DOHH2 (cell line): ENCODE measurements at regions not wholly inside any gene's neighbourhood (a gene's known extent, or its start where the extent isn't known, plus 50 kb on each side); places are given as distances from the start of the nearest gene placed in this dataset.

Source experiments
- H3F3A ChIP-seq: fragments of 200-600 bp; sonication (generic), shearing (Covaris generic); 2 replicates; pipeline ENCODE4 v1.6.0; 2016; ENCODE audit warnings: antibody characterized with exemption, mild to moderate bottlenecking; ENCODE audit not compliant: control insufficient read depth, insufficient read depth
- H3K27ac ChIP-seq: fragments of 200-600 bp; sonication (generic); 2 replicates; pipeline ENCODE4 v1.5.1; 2014; ENCODE audit warnings: low read depth, mild to moderate bottlenecking, low read length, moderate library complexity
- H3K27me3 ChIP-seq: fragments of 200-600 bp; sonication (generic); 2 replicates; pipeline ENCODE4 v1.6.1; 2014; ENCODE audit warnings: mild to moderate bottlenecking, low read length, mixed read lengths; ENCODE audit not compliant: control insufficient read depth
- H3K36me3 ChIP-seq: fragments of 200-600 bp; sonication (generic); 2 replicates; pipeline ENCODE4 v1.6.1; 2014; ENCODE audit warnings: mild to moderate bottlenecking, low read length, moderate library complexity, mixed read lengths; ENCODE audit not compliant: control insufficient read depth
- H3K4me1 ChIP-seq: fragments of 200-600 bp; sonication (generic); 2 replicates; pipeline ENCODE4 v1.6.1; 2014; ENCODE audit warnings: mild to moderate bottlenecking, low read length, mixed read lengths; ENCODE audit not compliant: control insufficient read depth
- H3K4me2 ChIP-seq: fragments of 200-600 bp; sonication (generic); 2 replicates; pipeline ENCODE4 v1.6.0; 2014; ENCODE audit warnings: mild to moderate bottlenecking, low read length, moderate library complexity
- H3K4me3 ChIP-seq: fragments of 200-600 bp; sonication (generic); 2 replicates; pipeline ENCODE4 v1.5.1; 2014; ENCODE audit warnings: mild to moderate bottlenecking, low read length, mixed read lengths
- H3K79me2 ChIP-seq: fragments of 200-600 bp; sonication (generic); 2 replicates; pipeline ENCODE4 v1.6.1; 2014; ENCODE audit warnings: mild to moderate bottlenecking, low read length, mixed read lengths; ENCODE audit not compliant: control insufficient read depth
- H3K9me2 ChIP-seq: fragments of 200-600 bp; sonication (generic); replicated peaks from 2 replicates; pipeline ENCODE4 v1.6.1; 2014; ENCODE audit warnings: mild to moderate bottlenecking, low read length, mixed read lengths; ENCODE audit not compliant: control insufficient read depth
- H3K9me3 ChIP-seq: fragments of 200-600 bp; sonication (generic); 2 replicates; pipeline ENCODE4 v1.6.1; 2014; ENCODE audit warnings: antibody characterized with exemption, low read length, mixed read lengths; ENCODE audit not compliant: control insufficient read depth, insufficient read depth
- H4K20me1 ChIP-seq: fragments of 200-600 bp; sonication (generic); 2 replicates; pipeline ENCODE4 v1.6.0; 2014; ENCODE audit warnings: low read depth, mild to moderate bottlenecking, antibody characterized with exemption, low read length, moderate library complexity; ENCODE audit not compliant: control insufficient read depth, insufficient read depth
- CTCF ChIP-seq: fragments of 200-600 bp; sonication (generic); IDR thresholded peaks from one replicate; pipeline ENCODE4 v1.5.1; 2014; ENCODE audit warnings: antibody characterized with exemption, mild to moderate bottlenecking, low read depth, low read length; ENCODE audit not compliant: poor library complexity, severe bottlenecking
- EZH2phosphoT487 ChIP-seq: fragments of 200-600 bp; sonication (generic); IDR thresholded peaks from 2 replicates; pipeline ENCODE4 v1.6.1; 2017; ENCODE audit warnings: borderline replicate concordance, mild to moderate bottlenecking, antibody characterized with exemption, low read length, moderate library complexity, mixed read lengths

DNA sequence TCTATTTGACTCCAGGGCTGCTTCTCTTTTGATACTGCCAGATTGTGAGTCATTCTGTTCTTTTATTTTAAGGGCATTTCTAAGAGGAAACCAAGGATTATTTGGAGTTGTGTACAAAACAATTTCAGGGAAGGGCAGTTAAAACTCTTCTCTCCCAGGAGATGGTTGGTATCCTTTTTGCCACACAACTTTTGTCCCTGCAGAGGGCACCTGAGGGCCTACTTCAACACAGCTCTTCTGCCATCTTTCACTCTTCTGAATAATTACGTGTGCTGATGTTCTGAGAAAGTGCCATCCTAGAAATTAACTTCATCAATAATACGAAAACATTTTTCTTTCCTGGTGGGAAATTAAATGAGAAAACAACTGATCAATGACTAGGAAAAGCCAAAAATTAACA, 75.7 kb upstream of the GADL1 start:
- H3K9me3 ChIP-seq: no peaks in the 10 kb centered on the region
- no peaks in the 10 kb centered on the region for H4K20me1 ChIP-seq
- H3K4me1 ChIP-seq: no peaks in the 10 kb centered on the region
- no peaks in the 10 kb centered on the region for H3K27me3 ChIP-seq
- no peaks in the 10 kb centered on the region for H3F3A ChIP-seq
- no peaks in the 10 kb centered on the region for H3K79me2 ChIP-seq
- H3K4me3 ChIP-seq: no peak overlapping the region
- H3K9me2 ChIP-seq: no peaks in the 10 kb centered on the region
- no peak overlapping the region for H3K27ac ChIP-seq
- H3K36me3 ChIP-seq: no peaks in the 10 kb centered on the region
- TF ChIP-seq EZH2phosphoT487 (no peak), CTCF (peak; percentile 25)
- no peak overlapping the region for H3K4me2 ChIP-seq

DNA sequence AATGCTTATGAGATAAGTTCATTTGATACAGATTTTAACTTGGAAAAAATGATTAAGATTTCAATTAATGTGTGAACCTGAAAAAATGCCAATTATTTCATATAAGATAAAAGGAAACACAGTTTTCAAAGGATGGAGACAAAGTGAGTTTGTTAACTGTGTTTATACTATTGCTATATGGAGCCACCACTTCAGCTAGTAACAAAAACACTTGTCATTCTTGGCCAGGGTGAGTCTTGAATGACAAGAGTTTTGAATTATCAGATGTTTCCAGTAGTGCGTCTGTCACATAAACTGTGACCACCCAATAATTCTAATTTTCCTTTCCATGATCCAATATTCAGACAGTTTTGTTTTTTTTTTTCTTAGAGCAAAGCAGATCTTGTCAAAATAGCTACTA, 78.0 kb upstream of the GADL1 start:
- H3K27me3 ChIP-seq: no peaks in the 10 kb centered on the region
- H3K4me3 ChIP-seq: no peak overlapping the region
- H3K4me2 ChIP-seq: no peak overlapping the region
- no peak overlapping the region for H3K27ac ChIP-seq
- no peaks in the 10 kb centered on the region for H3F3A ChIP-seq
- no peaks in the 10 kb centered on the region for H4K20me1 ChIP-seq
- H3K9me2 ChIP-seq: no peaks in the 10 kb centered on the region
- no peaks in the 10 kb centered on the region for H3K4me1 ChIP-seq
- no peaks in the 10 kb centered on the region for H3K9me3 ChIP-seq
- no peaks in the 10 kb centered on the region for H3K36me3 ChIP-seq
- TF ChIP-seq EZH2phosphoT487: no peak
- TF ChIP-seq CTCF: no peak
- no peaks in the 10 kb centered on the region for H3K79me2 ChIP-seq

DNA sequence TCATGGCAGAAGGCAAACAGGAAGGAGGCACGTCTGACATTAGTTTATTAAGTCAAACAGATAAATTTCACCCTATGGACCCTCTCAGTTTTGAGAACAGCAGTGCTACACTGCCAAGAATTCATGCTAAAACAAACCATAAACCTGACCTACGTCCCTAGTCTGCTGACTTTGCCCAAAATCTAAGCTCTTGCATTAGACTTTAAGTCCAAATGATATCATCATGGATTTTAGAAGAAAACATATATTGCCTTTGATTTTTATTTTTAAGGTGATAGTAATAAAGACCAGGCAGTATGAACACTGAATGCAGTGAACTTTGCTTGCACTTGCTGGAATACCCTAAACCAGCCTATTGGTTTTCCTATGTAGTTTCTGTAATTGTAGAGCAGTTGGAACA, 79.6 kb upstream of the GADL1 start:
- H3K79me2 ChIP-seq: no peaks in the 10 kb centered on the region

More for the DNA sequence above, 79.6 kb upstream of the GADL1 start:
- TF ChIP-seq EZH2phosphoT487 (no peak), CTCF (no peak)
- H3K4me2 ChIP-seq: no peak overlapping the region
- H3K9me2 ChIP-seq: no peaks in the 10 kb centered on the region
- no peaks in the 10 kb centered on the region for H3F3A ChIP-seq
- H3K9me3 ChIP-seq: no peaks in the 10 kb centered on the region
- no peak overlapping the region for H3K4me3 ChIP-seq
- H3K36me3 ChIP-seq: no peaks in the 10 kb centered on the region
- H3K27ac ChIP-seq: no peak overlapping the region
- H3K27me3 ChIP-seq: no peaks in the 10 kb centered on the region
- H3K4me1 ChIP-seq: no peaks in the 10 kb centered on the region
- no peaks in the 10 kb centered on the region for H4K20me1 ChIP-seq
